K562 (cell line): ENCODE measurements at regions not wholly inside any gene's neighbourhood (a gene's known extent, or its start where the extent isn't known, plus 50 kb on each side); places are given as distances from the start of the nearest gene placed in this dataset.

Experiments
- BRF2 ChIP-seq: IDR thresholded peaks from 3 replicates; pipeline ENCODE4 v1.6.1; 2011; ENCODE audit warnings: borderline replicate concordance, mild to moderate bottlenecking; ENCODE audit not compliant: insufficient read length, insufficient read depth
- CC2D1A ChIP-seq: fragments of 450-650 bp; IDR thresholded peaks from 2 replicates; pipeline ENCODE4 v1.6.1; 2017; ENCODE audit warnings: mild to moderate bottlenecking
- CTCF ChIP-seq, 3 experiments: IDR thresholded peaks in 2 of 3; conservative IDR thresholded peaks in 1 of 3; 2 replicates each; pipeline ENCODE4 v1.5.1; 2011 to 2012; ENCODE audit warnings: low read length in 3 of 3, mild to moderate bottlenecking in 3 of 3, control low read depth in 2 of 3, improper control_type of control experiment in 1 of 3, inconsistent platforms in 1 of 3, low read depth in 1 of 3, mixed read lengths in 1 of 3, moderate library complexity in 1 of 3; ENCODE audit not compliant: insufficient read depth in 2 of 3
- FOXK1 ChIP-seq: sonication (generic); formaldehyde crosslinking; IDR thresholded peaks from 2 replicates; pipeline ENCODE4 v1.8.0; 2022; ENCODE audit warnings: missing genetic modification reagents, mild to moderate bottlenecking, borderline replicate concordance
- HMG20A ChIP-seq: fragments of 450-650 bp; formaldehyde crosslinking; conservative IDR thresholded peaks from 2 replicates; pipeline ENCODE4 v1.4.0; 2020; ENCODE audit warnings: mild to moderate bottlenecking, mixed read lengths
- JUND ChIP-seq, 2 experiments: IDR thresholded peaks; 2 replicates in 1 of 2; 3 replicates in 1 of 2; pipeline ENCODE4 v1.6.1; 2011; ENCODE audit warnings: borderline replicate concordance in 2 of 2, low read depth in 2 of 2, low read length in 2 of 2, improper control_type of control experiment in 1 of 2, missing biosample characterization in 1 of 2, missing genetic modification characterization in 1 of 2, missing genetic modification reagents in 1 of 2
- RFX5 ChIP-seq: IDR thresholded peaks from 2 replicates; pipeline ENCODE4 v1.6.1; 2011; ENCODE audit warnings: low read depth, mild to moderate bottlenecking, improper control_type of control experiment, low read length
- U2AF1 ChIP-seq: fragments of 200-400 bp; formaldehyde crosslinking; optimal IDR thresholded peaks from 2 replicates; pipeline ENCODE3; 2017; ENCODE audit warnings: mild to moderate bottlenecking, low read depth, low read length, moderate library complexity
- ZNF324 ChIP-seq: fragments of 250-450 bp; sonication (Bioruptor Pico); IDR thresholded peaks from 2 replicates; pipeline ENCODE4 v1.4.0; 2020; ENCODE audit warnings: mild to moderate bottlenecking

GRCh38 chr2:41719756-41720155 lies 328.1 kb upstream of the PKDCC start:
- no peak for TF ChIP-seq RFX5
- TF ChIP-seq CTCF (IDR thresholded peaks at IDR 0.05 in 2 of 3, conservative IDR thresholded peaks at IDR 0.05 in 1 of 3; ENCODE audit: insufficient read depth in 2 of 3, low read depth in 1 of 3, low read length in 3 of 3): no peak
- no peak for TF ChIP-seq BRF2
- no peak for TF ChIP-seq HMG20A (CRISPR knock-in tag)
- no peak for TF ChIP-seq JUND (IDR thresholded peaks at IDR 0.05; ENCODE audit: borderline replicate concordance, low read depth, low read length)
- TF ChIP-seq JUND (tag; IDR thresholded peaks at IDR 0.05; ENCODE audit: borderline replicate concordance, low read depth, low read length): no peak
- TF ChIP-seq U2AF1: no peak
- no peak for TF ChIP-seq ZNF324
- TF ChIP-seq CC2D1A: no peak
- no peak for TF ChIP-seq FOXK1
